Naive thymus-derived CD4-positive, alpha-beta T cell (primary cell): ENCODE measurements at regions not wholly inside any gene's neighbourhood (a gene's known extent, or its start where the extent isn't known, plus 50 kb on each side); places are given as distances from the start of the nearest gene placed in this dataset.

Experiments
- ATAC-seq: fragments of 150-1000 bp; cut with Tn5 transposase; 2 replicates; pipeline ENCODE4 v1.10.0; 2021; ENCODE audit warnings: mild to moderate bottlenecking, moderate library complexity
- CTCF ChIA-PET: fragments of 350-600 bp; sonication (Branson Sonifier 250); formaldehyde crosslinking; loops from one replicate; lab custom pipeline; 2021; ENCODE audit warnings: antibody characterized with exemption; lab: Charles Lee
- POLR2A ChIA-PET: fragments of 350-600 bp; sonication (Branson Sonifier 250); formaldehyde crosslinking; loops from one replicate; lab custom pipeline; 2021; ENCODE audit warnings: antibody characterized with exemption, inconsistent platforms; lab: Charles Lee
- DNase-seq, 9 donors: peaks; one replicate each; pipeline versions ENCODE4 v3.0.0 to v3.0.0-alpha.2; 2020 to 2022; ENCODE audit warnings: mixed read lengths in 1 of 9
- H3K27ac ChIP-seq: one replicate; pipeline ENCODE4 v1.7.0; 2013; ENCODE audit warnings: mild to moderate bottlenecking, low read depth, low read length, moderate library complexity
- H3K27me3 ChIP-seq, 2 donors: one replicate each; pipeline ENCODE4 v1.7.0; 2013; ENCODE audit warnings: low read length in 2 of 2, mild to moderate bottlenecking in 2 of 2, moderate library complexity in 2 of 2; ENCODE audit not compliant: control insufficient read depth in 2 of 2, insufficient read depth in 2 of 2
- H3K36me3 ChIP-seq, 3 experiments: 1 replicate in 2 of 3; 2 replicates in 1 of 3; pipeline ENCODE4 v1.7.0; 2013; ENCODE audit warnings: low read length in 3 of 3, mild to moderate bottlenecking in 3 of 3, moderate library complexity in 1 of 3; ENCODE audit not compliant: insufficient read depth in 3 of 3, control insufficient read depth in 2 of 3
- H3K4me1 ChIP-seq, 2 donors: one replicate each; pipeline ENCODE4 v1.7.0; 2013; ENCODE audit warnings: low read length in 2 of 2, mild to moderate bottlenecking in 2 of 2, moderate library complexity in 1 of 2; ENCODE audit not compliant: control insufficient read depth in 2 of 2, insufficient read depth in 2 of 2
- H3K4me3 ChIP-seq: 2 replicates; pipeline ENCODE4 v1.7.0; 2013; ENCODE audit warnings: mild to moderate bottlenecking, low read length
- H3K9me3 ChIP-seq, 3 experiments: 1 replicate in 2 of 3; 2 replicates in 1 of 3; pipeline ENCODE4 v1.7.0; 2013; ENCODE audit warnings: low read length in 3 of 3; ENCODE audit not compliant: control insufficient read depth in 2 of 3
- H3K27ac Mint-ChIP-seq, 9 donors: one replicate each; pipeline ENCODE4 v1.8.0; 2020 to 2022; ENCODE audit warnings: mixed read lengths in 9 of 9, mild to moderate bottlenecking in 8 of 9, moderate library complexity in 5 of 9, inconsistent platforms in 2 of 9
- H3K27me3 Mint-ChIP-seq, 5 donors: one replicate each; pipeline ENCODE4 v1.8.0; 2021 to 2022; ENCODE audit warnings: mixed read lengths in 5 of 5, mild to moderate bottlenecking in 1 of 5
- H3K36me3 Mint-ChIP-seq, 5 donors: one replicate each; pipeline ENCODE4 v1.8.0; 2020 to 2022; ENCODE audit warnings: mixed read lengths in 5 of 5, mild to moderate bottlenecking in 3 of 5, inconsistent platforms in 1 of 5
- H3K4me1 Mint-ChIP-seq, 7 donors: one replicate each; pipeline ENCODE4 v1.8.0; 2020 to 2022; ENCODE audit warnings: mixed read lengths in 7 of 7, mild to moderate bottlenecking in 3 of 7, inconsistent platforms in 1 of 7
- H3K4me3 Mint-ChIP-seq, 10 donors: one replicate each; pipeline ENCODE4 v1.8.0; 2020 to 2022; ENCODE audit warnings: mild to moderate bottlenecking in 10 of 10, mixed read lengths in 10 of 10, moderate library complexity in 6 of 10, inconsistent platforms in 2 of 10
- H3K9me3 Mint-ChIP-seq, 11 donors: one replicate each; pipeline ENCODE4 v1.8.0; 2020 to 2022; ENCODE audit warnings: mixed read lengths in 11 of 11, mild to moderate bottlenecking in 4 of 11, inconsistent platforms in 1 of 11, moderate library complexity in 1 of 11
- intact Hi-C, 2 donors: fragments of 100-400 bp; cut with micrococcal nuclease; formaldehyde crosslinking; loops; one replicate each; pipeline ENCODE4 v1.15.1; 2023

GRCh38 chr5:116754556-116754955 is 179.9 kb upstream of the SEMA6A start:
- no peak overlapping the region for H3K27ac ChIP-seq
- intact Hi-C loops: no loop called here
- H3K4me1 ChIP-seq: no peaks in the 10 kb centered on the region
- no peak overlapping the region for H3K27ac Mint-ChIP-seq
- peaks cover 0 to 2% (median 0%) of the 10 kb centered on the region in 11 donors for H3K9me3 Mint-ChIP-seq
- no peaks in the 10 kb centered on the region for H3K36me3 ChIP-seq
- no peak overlapping the region for H3K4me3 Mint-ChIP-seq
- H3K27me3 ChIP-seq: no peaks in the 10 kb centered on the region
- H3K4me3 ChIP-seq: no peak overlapping the region
- H3K4me1 Mint-ChIP-seq: no peaks in the 10 kb centered on the region
- POLR2A ChIA-PET: no interaction called here
- H3K27me3 Mint-ChIP-seq: peaks cover 0 to 8% (median 4%) of the 10 kb centered on the region in 5 donors
- DNase-seq (no peak), ATAC-seq (no peak)
- no peaks in the 10 kb centered on the region for H3K9me3 ChIP-seq
- CTCF ChIA-PET: no interaction called here
- H3K36me3 Mint-ChIP-seq: no peaks in the 10 kb centered on the region

GRCh38 chr5:116751684-116752083 is 177.1 kb upstream of the SEMA6A start:
- H3K27ac Mint-ChIP-seq: no peak overlapping the region
- no peaks in the 10 kb centered on the region for H3K4me1 Mint-ChIP-seq
- H3K27me3 Mint-ChIP-seq: peaks cover 0 to 6% (median 4%) of the 10 kb centered on the region in 5 donors
- no peaks in the 10 kb centered on the region for H3K36me3 ChIP-seq
- ChIA-PET POLR2A (no interaction called here), CTCF (no interaction called here)
- DNase-seq: no peak
- no peaks in the 10 kb centered on the region for H3K36me3 Mint-ChIP-seq
- H3K27ac ChIP-seq: no peak overlapping the region
- no peak overlapping the region for H3K4me3 ChIP-seq
- peaks cover 0 to 2% (median 0%) of the 10 kb centered on the region in 11 donors for H3K9me3 Mint-ChIP-seq
- no peaks in the 10 kb centered on the region for H3K9me3 ChIP-seq
- no peaks in the 10 kb centered on the region for H3K27me3 ChIP-seq
- ATAC-seq: no peak
- intact Hi-C loops: no loop called here
- no peak overlapping the region for H3K4me3 Mint-ChIP-seq
- no peaks in the 10 kb centered on the region for H3K4me1 ChIP-seq

- H3K27me3 Mint-ChIP-seq: peaks cover 0 to 6% (median 4%) of the 10 kb centered on the region in 5 donors
- peaks cover 0 to 3% (median 0%) of the 10 kb centered on the region in 11 donors for H3K9me3 Mint-ChIP-seq
- H3K4me3 ChIP-seq: no peak overlapping the region
- intact Hi-C loops: no loop called here
- H3K27ac ChIP-seq: no peak overlapping the region
- no peak for ATAC-seq
- ChIA-PET CTCF (interaction anchor here (0.7 kb wide), 1 partner anchor 9 kb away, joined by 5 read pairs; no protein-coding TSS in a partner anchor), POLR2A (no interaction called here)
- no peaks in the 10 kb centered on the region for H3K36me3 Mint-ChIP-seq
- no peaks in the 10 kb centered on the region for H3K36me3 ChIP-seq
- H3K27me3 ChIP-seq: peaks cover 0 to 3% of the 10 kb centered on the region in 2 donors
- no peak overlapping the region for H3K4me3 Mint-ChIP-seq
- H3K9me3 ChIP-seq: no peaks in the 10 kb centered on the region
- no peaks in the 10 kb centered on the region for H3K4me1 ChIP-seq
- no peaks in the 10 kb centered on the region for H3K4me1 Mint-ChIP-seq
- H3K27ac Mint-ChIP-seq: no peak overlapping the region
- DNase-seq: no peak
These were observed 176.3 kb upstream of the SEMA6A start for GRCh38 chr5:116750631-116751580.

GRCh38 chr5:116747881-116748280 is 173.3 kb upstream of the SEMA6A start:
- CTCF ChIA-PET: no interaction called here
- Mint-ChIP-seq H3K9me3 (peaks cover 0 to 12% (median 6%) of the 10 kb centered on the region in 11 donors), H3K36me3 (no peaks in the 10 kb centered on the region), H3K4me1 (no peaks in the 10 kb centered on the region), H3K4me3 (no peak overlapping the region), H3K27ac (no peak overlapping the region), H3K27me3 (peaks cover 0 to 4% (median 0%) of the 10 kb centered on the region in 5 donors)
- Histone ChIP-seq H3K27ac (no peak overlapping the region), H3K36me3 (no peaks in the 10 kb centered on the region), H3K4me3 (no peak overlapping the region), H3K9me3 (no peaks in the 10 kb centered on the region), H3K27me3 (peaks cover 0 to 3% of the 10 kb centered on the region in 2 donors), H3K4me1 (no peaks in the 10 kb centered on the region)
- intact Hi-C loops: no loop called here
- POLR2A ChIA-PET: no interaction called here
- DNase-seq (no peak), ATAC-seq (no peak)

- POLR2A ChIA-PET: no interaction called here
- H3K9me3 Mint-ChIP-seq: peaks cover 0 to 17% (median 6%) of the 10 kb centered on the region in 11 donors
- H3K4me1 ChIP-seq: no peaks in the 10 kb centered on the region
- H3K4me3 ChIP-seq: no peak overlapping the region
- ATAC-seq: no peak
- no peak overlapping the region for H3K27ac Mint-ChIP-seq
- peaks cover 0 to 4% (median 0%) of the 10 kb centered on the region in 5 donors for H3K27me3 Mint-ChIP-seq
- H3K27ac ChIP-seq: no peak overlapping the region
- H3K4me3 Mint-ChIP-seq: no peak overlapping the region
- no peaks in the 10 kb centered on the region for H3K4me1 Mint-ChIP-seq
- no peaks in the 10 kb centered on the region for H3K36me3 Mint-ChIP-seq
- peaks cover 0 to 3% of the 10 kb centered on the region in 2 donors for H3K27me3 ChIP-seq
- intact Hi-C loops: no loop called here
- DNase-seq: no peak
- H3K36me3 ChIP-seq: no peaks in the 10 kb centered on the region
- H3K9me3 ChIP-seq: no peaks in the 10 kb centered on the region
- CTCF ChIA-PET: no interaction called here
These were observed 172.0 kb upstream of the SEMA6A start for GRCh38 chr5:116746668-116747067.

GRCh38 chr5:116740771-116741170 is 166.1 kb upstream of the SEMA6A start:
- H3K9me3 ChIP-seq: no peaks in the 10 kb centered on the region
- Mint-ChIP-seq H3K27ac (no peak overlapping the region), H3K36me3 (no peaks in the 10 kb centered on the region), H3K4me3 (no peak overlapping the region), H3K27me3 (peaks cover 0 to 14% (median 0%) of the 10 kb centered on the region in 5 donors), H3K4me1 (no peaks in the 10 kb centered on the region), H3K9me3 (peaks cover 0 to 17% (median 8%) of the 10 kb centered on the region in 11 donors)
- no peaks in the 10 kb centered on the region for H3K36me3 ChIP-seq
- ChIA-PET CTCF (no interaction called here), POLR2A (no interaction called here)
- ATAC-seq (no peak), DNase-seq (no peak)
- H3K4me1 ChIP-seq: no peaks in the 10 kb centered on the region
- H3K27me3 ChIP-seq: no peaks in the 10 kb centered on the region
- no peak overlapping the region for H3K27ac ChIP-seq
- intact Hi-C loops: no loop called here
- no peak overlapping the region for H3K4me3 ChIP-seq
